Stimulated activated CD8-positive, alpha-beta memory T cell treated with anti-CD3 and anti-CD28 coated beads, Interleukin-4, amount 100 ng/mL, for 4 hours (primary cell): ENCODE measurements at regions not wholly inside any gene's neighbourhood (a gene's known extent, or its start where the extent isn't known, plus 50 kb on each side); places are given as distances from the start of the nearest gene placed in this dataset.

Experiments used
- DNase-seq, 2 donors: peaks; one replicate each; pipeline ENCODE4 v3.0.0-alpha.2; 2020; ENCODE audit warnings: low read depth in 2 of 2, low spot score in 1 of 2

GRCh38 chr10:118471863-118472262 is 123.6 kb downstream of the PRLHR start:
- no peak for DNase-seq

DNA sequence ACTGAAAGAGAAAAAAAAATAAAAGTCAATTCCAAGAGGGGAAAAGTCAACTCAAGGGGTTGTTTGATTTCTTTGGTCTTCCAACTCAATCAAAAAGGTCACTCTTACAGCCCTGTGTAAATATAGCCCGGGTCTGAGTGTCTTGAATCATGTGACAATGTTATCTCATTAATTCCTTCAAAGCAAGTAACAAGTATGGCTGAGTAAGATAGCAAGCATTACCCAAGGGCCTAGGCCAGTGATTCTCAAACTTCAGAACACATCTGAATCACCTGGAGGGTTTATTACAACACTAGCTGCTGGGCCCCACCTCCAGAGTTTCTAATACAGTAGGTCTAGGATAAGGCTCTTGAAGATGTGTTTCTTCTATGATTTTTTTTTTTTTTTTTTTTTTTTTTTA is 125.0 kb downstream of the PRLHR start:
- DNase-seq = no peak

GRCh38 chr10:118467200-118467599 is 125.1 kb upstream of the FAM204A start:
- DNase-seq = no peak

DNA sequence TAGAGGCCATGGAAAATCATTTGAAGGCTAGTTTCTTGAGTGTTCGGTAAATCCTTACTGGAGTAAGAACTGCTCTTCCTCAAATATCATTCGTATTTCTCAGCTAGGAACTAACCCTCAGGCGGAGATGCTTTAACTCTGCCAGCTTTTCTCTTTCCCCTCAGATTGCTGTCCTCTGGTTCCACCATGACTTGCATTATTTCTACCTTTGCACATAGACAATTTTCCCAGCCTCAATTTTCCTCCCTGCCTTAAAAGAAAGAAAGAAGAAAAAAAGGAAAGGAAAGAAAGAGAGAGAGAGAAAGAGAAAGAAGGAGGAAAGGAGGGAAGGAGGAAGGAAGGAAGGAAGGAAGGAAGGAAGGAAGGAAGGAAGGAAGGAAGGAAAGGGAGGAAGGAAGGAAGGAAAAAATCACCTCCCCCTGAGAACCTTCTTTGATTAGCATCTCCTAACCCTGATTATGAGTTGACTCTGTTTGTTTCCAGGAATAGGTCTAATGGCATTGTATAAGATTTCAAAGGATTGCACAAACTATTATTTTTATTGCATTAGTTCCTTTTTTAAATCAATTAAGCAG is 123.3 kb upstream of the FAM204A start:
- DNase-seq = no peak

GRCh38 chr10:118463740-118464139 is 121.6 kb upstream of the FAM204A start:
- no peak for DNase-seq

DNA sequence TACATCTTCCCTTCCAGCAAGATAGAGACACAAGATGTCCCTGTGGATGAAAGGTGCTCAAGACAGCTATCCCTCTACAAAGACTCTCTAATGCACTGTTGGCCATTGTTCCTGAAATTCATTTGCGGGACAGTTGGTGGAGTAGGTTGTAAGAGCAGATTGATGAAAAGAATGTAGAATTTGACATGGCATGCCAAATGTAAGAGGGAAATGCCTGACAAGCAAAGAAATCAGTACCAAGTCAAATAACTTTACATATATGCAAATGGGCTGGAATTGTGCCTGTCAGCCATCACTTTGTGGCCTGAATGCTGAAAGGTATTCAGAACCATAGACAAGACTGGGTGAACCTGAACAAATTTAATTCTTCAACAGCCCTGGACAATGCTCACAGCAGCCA is 120.3 kb upstream of the FAM204A start:
- DNase-seq = no peak

GRCh38 chr10:118459642-118460193 is 117.6 kb upstream of the FAM204A start:
- no peak for DNase-seq

DNA sequence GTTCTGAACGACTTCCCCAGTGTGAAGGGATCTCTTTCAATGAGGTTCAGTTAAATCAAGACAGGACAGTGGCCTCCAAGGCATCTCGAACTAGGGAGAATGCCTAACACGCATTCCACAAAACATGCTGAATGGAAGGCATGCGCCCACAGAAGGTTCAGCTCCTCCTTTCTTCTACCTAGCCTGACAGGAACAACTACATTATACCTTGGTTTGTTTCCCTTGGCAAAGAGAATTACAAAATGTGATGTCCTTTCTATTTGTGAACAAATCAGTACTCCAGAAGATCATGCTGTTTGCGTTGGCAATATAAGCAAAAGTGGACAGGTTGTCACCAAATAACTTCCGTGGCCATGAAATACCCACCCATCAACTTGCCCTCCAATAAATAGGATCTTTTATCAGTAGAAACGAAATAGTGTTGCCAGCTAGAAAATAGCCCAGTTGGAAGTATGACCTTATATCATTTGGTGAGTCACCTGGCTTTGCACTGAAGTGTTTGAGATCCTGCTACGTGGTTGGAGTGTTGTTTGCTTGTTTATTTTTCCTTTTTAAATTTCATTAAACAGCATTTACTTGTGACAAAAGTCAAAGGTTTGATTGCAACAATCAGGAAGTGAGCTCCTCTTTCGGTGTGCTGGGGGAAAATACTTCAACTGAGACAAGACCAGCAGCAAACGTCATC is 117.0 kb upstream of the FAM204A start:
- no peak for DNase-seq

DNA sequence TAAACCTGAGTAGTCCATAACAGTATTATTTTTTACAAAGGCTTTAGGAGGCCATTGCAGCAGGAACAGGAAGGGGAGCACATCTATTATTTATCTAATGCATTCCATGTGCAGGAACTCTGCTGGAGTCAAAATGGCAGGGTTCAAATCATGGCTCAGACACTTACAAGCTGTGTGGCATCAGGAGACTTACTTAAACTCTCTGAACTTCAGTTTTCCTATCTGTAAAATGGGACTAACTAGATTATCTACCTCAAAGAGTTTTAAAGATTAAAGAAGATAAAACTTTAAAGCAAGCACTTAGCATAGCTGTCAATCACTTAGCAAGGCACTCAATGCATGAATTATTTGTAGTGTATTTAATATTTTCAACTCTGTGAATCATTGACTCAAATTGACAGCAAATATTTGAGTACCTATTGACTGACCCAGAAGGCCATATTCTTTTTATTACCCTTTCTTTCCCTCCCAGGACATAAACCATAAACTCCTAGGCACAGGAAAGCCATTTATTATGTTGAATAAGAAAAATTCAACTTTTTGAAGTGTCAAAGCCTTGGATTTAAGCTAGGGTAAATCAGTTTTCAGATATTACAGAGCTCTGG is 115.8 kb upstream of the FAM204A start:
- DNase-seq = no peak

GRCh38 chr10:118455181-118455695 is 113.1 kb upstream of the FAM204A start:
- no peak for DNase-seq

GRCh38 chr10:118454211-118454610 is 112.1 kb upstream of the FAM204A start:
- DNase-seq = no peak

DNA sequence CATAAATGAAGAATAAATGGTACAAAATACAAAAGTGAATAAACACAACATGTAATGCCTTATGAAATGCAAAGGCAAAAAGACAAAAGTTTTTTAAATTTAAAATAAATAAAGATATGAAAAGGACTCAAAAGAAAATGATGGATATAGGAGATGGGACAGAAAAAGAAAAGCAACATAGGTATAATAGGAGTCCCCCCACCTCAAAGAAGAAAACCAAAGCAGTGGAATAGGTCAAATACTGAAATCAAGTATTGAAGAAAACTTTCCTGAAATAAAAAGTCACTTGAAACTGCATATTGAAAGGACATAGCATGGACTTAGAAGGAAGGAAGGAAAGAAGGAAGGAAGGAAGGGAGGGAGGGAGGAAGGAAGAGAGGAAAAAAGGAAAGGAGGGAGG is 110.0 kb upstream of the FAM204A start:
- DNase-seq = no peak

DNA sequence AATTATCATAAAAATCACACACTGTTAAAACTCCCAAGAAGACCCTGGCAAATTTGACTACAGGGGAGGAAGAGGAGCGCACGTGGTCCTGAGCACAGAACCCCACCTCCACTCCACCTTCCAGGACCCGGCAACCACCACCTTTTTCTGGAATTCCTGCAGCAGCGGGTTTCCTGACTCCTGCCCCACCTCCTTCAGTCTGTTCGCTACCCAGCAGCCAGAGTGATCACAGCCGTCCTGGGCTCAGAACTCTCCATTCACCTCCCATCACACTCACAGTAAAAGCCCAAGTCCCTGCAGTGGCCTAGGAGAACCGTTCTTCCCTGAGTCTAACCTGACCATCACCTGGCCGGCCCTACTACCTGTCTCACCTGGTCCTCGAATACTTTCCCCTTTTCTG is 107.4 kb upstream of the FAM204A start:
- DNase-seq = no peak

GRCh38 chr10:118448744-118449143 is 106.6 kb upstream of the FAM204A start:
- DNase-seq = no peak

GRCh38 chr10:118447478-118448270 is 105.5 kb upstream of the FAM204A start:
- DNase-seq = no peak

DNA sequence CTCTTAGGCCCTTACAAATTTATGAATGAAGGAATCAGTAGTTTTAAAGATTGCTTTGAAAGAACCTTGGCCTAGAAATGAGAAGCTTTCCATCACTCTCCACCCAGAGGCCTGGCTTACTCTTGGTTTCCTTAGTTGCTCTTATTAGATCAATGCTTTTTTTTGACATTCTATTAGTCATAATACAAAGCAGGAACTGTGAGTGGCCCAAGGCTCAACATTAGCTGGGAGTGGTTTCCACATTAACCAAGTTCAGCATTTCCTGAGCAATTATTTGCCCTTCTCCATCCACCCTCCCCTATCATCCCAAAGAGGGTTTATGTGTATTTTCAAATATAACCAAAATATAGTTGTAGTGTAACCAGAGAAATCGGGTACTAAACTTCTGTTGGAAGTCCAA is 103.4 kb upstream of the FAM204A start:
- DNase-seq = no peak

DNA sequence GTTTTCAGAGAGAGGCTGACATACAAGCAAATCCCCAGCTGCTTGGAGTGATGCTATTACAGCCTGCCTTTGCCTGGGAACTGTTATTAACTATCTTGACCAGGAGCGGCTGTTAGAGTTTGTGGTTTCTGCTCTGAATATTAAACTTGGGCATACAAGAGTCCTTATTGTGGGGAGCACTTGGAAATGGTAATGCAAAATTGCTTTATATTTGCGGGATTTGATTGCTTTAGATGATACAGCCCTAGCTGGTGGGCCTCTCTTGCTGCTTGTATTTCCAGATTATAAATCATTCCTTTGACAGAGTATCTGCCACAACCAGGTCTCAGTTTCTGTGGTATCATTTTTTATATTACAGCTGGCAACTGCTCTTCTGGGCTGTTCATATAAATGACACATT is 101.9 kb upstream of the FAM204A start:
- DNase-seq = no peak

GRCh38 chr10:118442032-118442431 is 99.9 kb upstream of the FAM204A start:
- DNase-seq = no peak

DNA sequence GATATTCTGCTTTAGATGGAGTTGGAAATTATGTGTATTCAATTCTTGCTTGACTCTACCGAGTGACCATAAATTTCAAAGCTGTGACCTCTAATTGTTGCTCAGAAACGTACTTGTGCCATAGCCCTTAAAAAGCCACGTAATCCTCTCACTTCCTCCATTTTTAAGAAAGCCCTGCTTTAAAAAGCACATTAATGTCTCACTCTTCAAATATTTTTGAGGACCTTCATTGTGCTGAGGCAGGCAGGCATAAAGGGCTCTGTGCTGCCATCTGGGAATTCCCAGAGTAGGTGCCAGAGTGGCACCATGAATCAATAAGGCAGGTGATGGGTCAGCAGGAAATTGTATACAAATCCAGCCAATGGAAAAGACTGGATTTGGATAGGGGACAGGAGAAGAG is 97.7 kb upstream of the FAM204A start:
- no peak for DNase-seq

DNA sequence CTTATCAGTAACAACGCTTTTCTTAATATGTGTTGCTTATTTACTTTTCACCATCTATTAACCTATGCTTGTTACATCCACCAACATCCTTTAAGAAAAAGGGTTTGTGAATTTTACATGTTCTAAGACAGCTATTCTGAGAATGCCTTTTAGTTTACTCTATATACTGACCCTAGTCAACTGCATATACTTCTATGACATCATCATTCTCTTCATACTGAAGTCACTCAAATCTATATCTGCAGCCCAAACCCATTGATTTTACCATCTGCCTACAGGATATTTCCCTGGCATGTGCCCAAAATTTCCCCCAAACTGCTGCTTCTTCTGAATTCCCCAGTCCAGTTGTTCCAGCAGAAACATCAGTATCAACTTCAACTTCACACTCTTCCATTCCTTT is 94.6 kb upstream of the FAM204A start:
- no peak for DNase-seq

GRCh38 chr10:118430190-118430589 is 88.1 kb upstream of the FAM204A start:
- DNase-seq = no peak
